ENCODE measurements at regions not wholly inside any gene's neighbourhood (a gene's known extent, or its start where the extent isn't known, plus 50 kb on each side); places are given as distances from the start of the nearest gene placed in this dataset.

DNA sequence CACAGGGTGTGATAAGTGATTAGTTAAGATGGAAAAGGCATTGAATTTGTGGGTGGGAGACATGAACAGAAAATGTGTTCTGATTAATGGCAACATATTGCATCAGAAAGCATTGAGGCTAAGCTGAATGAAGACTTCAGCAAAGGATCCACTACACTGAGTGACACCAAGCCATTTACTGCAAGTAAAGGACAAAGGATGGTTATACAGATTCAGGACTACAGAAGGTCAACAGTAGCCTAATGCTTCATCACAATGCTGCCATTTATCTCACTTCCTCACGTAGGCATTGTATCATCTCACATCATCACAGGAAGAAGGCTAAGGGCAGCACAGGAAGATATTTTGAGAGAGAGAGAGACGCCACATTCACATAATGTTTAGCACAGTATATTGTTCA is 398.2 kb downstream of the COL12A1 start:
- TF ChIP-seq CTCF (IDR thresholded peaks at IDR 0.05; ENCODE audit: insufficient read depth, low read length, missing control alignments), result no peak
- no peak overlapping the region for H3K4me3 ChIP-seq (ENCODE audit: low read depth, low read length)
- DNase-seq (ENCODE audit: low read depth, low spot score), result no peak
- CTCF ChIA-PET, result no interaction called here
- POLR2A ChIA-PET, result no interaction called here

GRCh38 chr6:74805916-74806696 is 399.7 kb downstream of the COL12A1 start:
- ChIA-PET POLR2A (no interaction called here), CTCF (no interaction called here)
- no peak for DNase-seq (ENCODE audit: low read depth, low spot score)
- H3K4me3 ChIP-seq (ENCODE audit: low read depth, low read length), result no peak overlapping the region
- TF ChIP-seq CTCF (IDR thresholded peaks at IDR 0.05; ENCODE audit: insufficient read depth, low read length, missing control alignments), result no peak

- ChIA-PET POLR2A (no interaction called here), CTCF (no interaction called here)
- TF ChIP-seq CTCF (IDR thresholded peaks at IDR 0.05; ENCODE audit: insufficient read depth, low read length, missing control alignments), result no peak
- DNase-seq (ENCODE audit: low read depth, low spot score), result no peak
- H3K4me3 ChIP-seq (ENCODE audit: low read depth, low read length), result no peak overlapping the region
Observed at GRCh38 chr6:74798302-74798701, 407.6 kb downstream of the COL12A1 start.

- no peak for DNase-seq (ENCODE audit: low read depth, low spot score)
- POLR2A ChIA-PET, result no interaction called here
- H3K4me3 ChIP-seq (ENCODE audit: low read depth, low read length), result no peak overlapping the region
- TF ChIP-seq CTCF (IDR thresholded peaks at IDR 0.05; ENCODE audit: insufficient read depth, low read length, missing control alignments), result no peak
- CTCF ChIA-PET, result interaction anchor here (1.1 kb wide), 1 partner anchor 694 kb away, joined by 4 read pairs; no protein-coding TSS in a partner anchor
Observed at GRCh38 chr6:74785236-74785635, 420.6 kb downstream of the COL12A1 start.

GRCh38 chr6:74782346-74782745 is 423.5 kb downstream of the COL12A1 start:
- CTCF ChIA-PET, result no interaction called here
- DNase-seq (ENCODE audit: low read depth, low spot score), result no peak
- no peak overlapping the region for H3K4me3 ChIP-seq (ENCODE audit: low read depth, low read length)
- POLR2A ChIA-PET, result no interaction called here
- no peak for TF ChIP-seq CTCF (IDR thresholded peaks at IDR 0.05; ENCODE audit: insufficient read depth, low read length, missing control alignments)

- ChIA-PET CTCF (interaction anchor here (0.5 kb wide), 1 partner anchor 811 kb away, joined by 3 read pairs; no protein-coding TSS in a partner anchor), POLR2A (no interaction called here)
- TF ChIP-seq CTCF (IDR thresholded peaks at IDR 0.05; ENCODE audit: insufficient read depth, low read length, missing control alignments), result no peak
- DNase-seq (ENCODE audit: low read depth, low spot score), result no peak
- H3K4me3 ChIP-seq (ENCODE audit: low read depth, low read length), result no peak overlapping the region
Observed at GRCh38 chr6:74780831-74781230, 425.0 kb downstream of the COL12A1 start.
